H1 (cell line): ENCODE measurements at regions not wholly inside any gene's neighbourhood (a gene's known extent, or its start where the extent isn't known, plus 50 kb on each side); places are given as distances from the start of the nearest gene placed in this dataset.

Experiments used
- BRCA1 ChIP-seq: IDR thresholded peaks from 2 replicates; pipeline ENCODE4 v1.6.1; 2012; ENCODE audit warnings: low read depth, low read length, improper control_type of control experiment
- GTF2F1 ChIP-seq: IDR thresholded peaks from 2 replicates; pipeline ENCODE4 v1.6.1; 2012; ENCODE audit warnings: low read depth, low read length, improper control_type of control experiment, borderline replicate concordance
- TAF1 ChIP-seq: IDR thresholded peaks from 2 replicates; pipeline ENCODE4 v1.6.1; 2011; ENCODE audit warnings: mild to moderate bottlenecking, low read depth, low read length
- TBP ChIP-seq: IDR thresholded peaks from 2 replicates; pipeline ENCODE4 v1.6.1; 2011; ENCODE audit warnings: low read depth, low read length, improper control_type of control experiment
- TF ChIP-seq, protein P1 (sequence below): fragments of 300-600 bp; sonication (generic); IDR thresholded peaks from 2 replicates; pipeline ENCODE4 v1.7.1; 2012; ENCODE audit warnings: low read length, moderate library complexity, mild to moderate bottlenecking, inconsistent platforms; ENCODE audit not compliant: insufficient replicate concordance

DNA sequence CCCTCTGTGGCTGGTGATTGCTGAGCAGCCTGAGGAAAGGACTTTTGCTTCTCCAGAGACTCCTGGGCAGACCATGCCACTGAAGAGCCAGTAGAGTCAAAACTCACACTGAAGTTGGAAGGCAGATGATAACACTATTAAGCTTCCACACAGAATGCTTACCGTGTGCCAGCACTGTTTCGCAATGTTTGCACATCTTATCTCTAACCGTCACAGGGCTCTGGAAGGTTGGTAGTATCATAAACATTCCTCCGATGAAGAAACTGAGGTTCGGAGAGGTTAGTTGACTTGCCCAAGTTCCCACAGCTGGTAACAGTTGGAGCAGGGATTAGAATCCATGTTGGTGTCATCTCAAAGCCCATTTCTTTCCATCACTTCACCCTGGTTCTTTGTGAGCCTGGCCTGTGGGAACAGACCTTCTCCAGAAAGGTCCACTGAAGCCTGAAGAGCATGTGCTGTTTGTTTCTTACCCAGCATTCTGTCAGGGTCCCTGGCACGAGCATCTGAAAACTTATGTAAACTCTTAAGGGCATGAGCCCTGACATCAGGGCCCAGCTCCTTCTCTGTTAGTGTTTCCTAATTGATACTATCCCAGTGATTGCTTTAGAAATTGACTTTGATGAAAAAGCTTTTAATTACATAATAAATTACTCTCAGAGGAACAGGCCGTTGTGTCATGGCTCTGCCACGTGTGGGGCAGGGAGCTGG, 77.0 kb upstream of the PRR23C start (continued):
- TF ChIP-seq, protein P1, sequence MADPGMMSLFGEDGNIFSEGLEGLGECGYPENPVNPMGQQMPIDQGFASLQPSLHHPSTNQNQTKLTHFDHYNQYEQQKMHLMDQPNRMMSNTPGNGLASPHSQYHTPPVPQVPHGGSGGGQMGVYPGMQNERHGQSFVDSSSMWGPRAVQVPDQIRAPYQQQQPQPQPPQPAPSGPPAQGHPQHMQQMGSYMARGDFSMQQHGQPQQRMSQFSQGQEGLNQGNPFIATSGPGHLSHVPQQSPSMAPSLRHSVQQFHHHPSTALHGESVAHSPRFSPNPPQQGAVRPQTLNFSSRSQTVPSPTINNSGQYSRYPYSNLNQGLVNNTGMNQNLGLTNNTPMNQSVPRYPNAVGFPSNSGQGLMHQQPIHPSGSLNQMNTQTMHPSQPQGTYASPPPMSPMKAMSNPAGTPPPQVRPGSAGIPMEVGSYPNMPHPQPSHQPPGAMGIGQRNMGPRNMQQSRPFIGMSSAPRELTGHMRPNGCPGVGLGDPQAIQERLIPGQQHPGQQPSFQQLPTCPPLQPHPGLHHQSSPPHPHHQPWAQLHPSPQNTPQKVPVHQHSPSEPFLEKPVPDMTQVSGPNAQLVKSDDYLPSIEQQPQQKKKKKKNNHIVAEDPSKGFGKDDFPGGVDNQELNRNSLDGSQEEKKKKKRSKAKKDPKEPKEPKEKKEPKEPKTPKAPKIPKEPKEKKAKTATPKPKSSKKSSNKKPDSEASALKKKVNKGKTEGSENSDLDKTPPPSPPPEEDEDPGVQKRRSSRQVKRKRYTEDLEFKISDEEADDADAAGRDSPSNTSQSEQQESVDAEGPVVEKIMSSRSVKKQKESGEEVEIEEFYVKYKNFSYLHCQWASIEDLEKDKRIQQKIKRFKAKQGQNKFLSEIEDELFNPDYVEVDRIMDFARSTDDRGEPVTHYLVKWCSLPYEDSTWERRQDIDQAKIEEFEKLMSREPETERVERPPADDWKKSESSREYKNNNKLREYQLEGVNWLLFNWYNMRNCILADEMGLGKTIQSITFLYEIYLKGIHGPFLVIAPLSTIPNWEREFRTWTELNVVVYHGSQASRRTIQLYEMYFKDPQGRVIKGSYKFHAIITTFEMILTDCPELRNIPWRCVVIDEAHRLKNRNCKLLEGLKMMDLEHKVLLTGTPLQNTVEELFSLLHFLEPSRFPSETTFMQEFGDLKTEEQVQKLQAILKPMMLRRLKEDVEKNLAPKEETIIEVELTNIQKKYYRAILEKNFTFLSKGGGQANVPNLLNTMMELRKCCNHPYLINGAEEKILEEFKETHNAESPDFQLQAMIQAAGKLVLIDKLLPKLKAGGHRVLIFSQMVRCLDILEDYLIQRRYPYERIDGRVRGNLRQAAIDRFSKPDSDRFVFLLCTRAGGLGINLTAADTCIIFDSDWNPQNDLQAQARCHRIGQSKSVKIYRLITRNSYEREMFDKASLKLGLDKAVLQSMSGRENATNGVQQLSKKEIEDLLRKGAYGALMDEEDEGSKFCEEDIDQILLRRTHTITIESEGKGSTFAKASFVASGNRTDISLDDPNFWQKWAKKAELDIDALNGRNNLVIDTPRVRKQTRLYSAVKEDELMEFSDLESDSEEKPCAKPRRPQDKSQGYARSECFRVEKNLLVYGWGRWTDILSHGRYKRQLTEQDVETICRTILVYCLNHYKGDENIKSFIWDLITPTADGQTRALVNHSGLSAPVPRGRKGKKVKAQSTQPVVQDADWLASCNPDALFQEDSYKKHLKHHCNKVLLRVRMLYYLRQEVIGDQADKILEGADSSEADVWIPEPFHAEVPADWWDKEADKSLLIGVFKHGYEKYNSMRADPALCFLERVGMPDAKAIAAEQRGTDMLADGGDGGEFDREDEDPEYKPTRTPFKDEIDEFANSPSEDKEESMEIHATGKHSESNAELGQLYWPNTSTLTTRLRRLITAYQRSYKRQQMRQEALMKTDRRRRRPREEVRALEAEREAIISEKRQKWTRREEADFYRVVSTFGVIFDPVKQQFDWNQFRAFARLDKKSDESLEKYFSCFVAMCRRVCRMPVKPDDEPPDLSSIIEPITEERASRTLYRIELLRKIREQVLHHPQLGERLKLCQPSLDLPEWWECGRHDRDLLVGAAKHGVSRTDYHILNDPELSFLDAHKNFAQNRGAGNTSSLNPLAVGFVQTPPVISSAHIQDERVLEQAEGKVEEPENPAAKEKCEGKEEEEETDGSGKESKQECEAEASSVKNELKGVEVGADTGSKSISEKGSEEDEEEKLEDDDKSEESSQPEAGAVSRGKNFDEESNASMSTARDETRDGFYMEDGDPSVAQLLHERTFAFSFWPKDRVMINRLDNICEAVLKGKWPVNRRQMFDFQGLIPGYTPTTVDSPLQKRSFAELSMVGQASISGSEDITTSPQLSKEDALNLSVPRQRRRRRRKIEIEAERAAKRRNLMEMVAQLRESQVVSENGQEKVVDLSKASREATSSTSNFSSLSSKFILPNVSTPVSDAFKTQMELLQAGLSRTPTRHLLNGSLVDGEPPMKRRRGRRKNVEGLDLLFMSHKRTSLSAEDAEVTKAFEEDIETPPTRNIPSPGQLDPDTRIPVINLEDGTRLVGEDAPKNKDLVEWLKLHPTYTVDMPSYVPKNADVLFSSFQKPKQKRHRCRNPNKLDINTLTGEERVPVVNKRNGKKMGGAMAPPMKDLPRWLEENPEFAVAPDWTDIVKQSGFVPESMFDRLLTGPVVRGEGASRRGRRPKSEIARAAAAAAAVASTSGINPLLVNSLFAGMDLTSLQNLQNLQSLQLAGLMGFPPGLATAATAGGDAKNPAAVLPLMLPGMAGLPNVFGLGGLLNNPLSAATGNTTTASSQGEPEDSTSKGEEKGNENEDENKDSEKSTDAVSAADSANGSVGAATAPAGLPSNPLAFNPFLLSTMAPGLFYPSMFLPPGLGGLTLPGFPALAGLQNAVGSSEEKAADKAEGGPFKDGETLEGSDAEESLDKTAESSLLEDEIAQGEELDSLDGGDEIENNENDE = no peak
- TF ChIP-seq GTF2F1 = no peak
- no peak for TF ChIP-seq BRCA1
- TF ChIP-seq TBP = no peak
- TF ChIP-seq TAF1 = no peak
